K562 (cell line): ENCODE measurements at regions not wholly inside any gene's neighbourhood (a gene's known extent, or its start where the extent isn't known, plus 50 kb on each side); places are given as distances from the start of the nearest gene placed in this dataset.

ENCODE experiments used
- ELF1 ChIP-seq: fragments of 200-800 bp; sonication (Bioruptor generic); IDR thresholded peaks from 2 replicates; pipeline ENCODE4 v1.6.1; 2016; ENCODE audit warnings: missing genetic modification characterization, missing compliant biosample characterization
- NR2F6 ChIP-seq: fragments of 450-650 bp; formaldehyde crosslinking; IDR thresholded peaks from 2 replicates; pipeline ENCODE4 v1.4.0; 2020; ENCODE audit warnings: mild to moderate bottlenecking
- PRMT5 ChIP-seq: sonication (generic); formaldehyde crosslinking; IDR thresholded peaks from 2 replicates; pipeline ENCODE4 v1.5.0; 2020; ENCODE audit warnings: missing genetic modification reagents
- RB1 ChIP-seq: fragments of 450-650 bp; IDR thresholded peaks from 2 replicates; pipeline ENCODE4 v1.6.1; 2017; ENCODE audit warnings: low read depth, mild to moderate bottlenecking
- SRSF1 ChIP-seq: fragments of 200-400 bp; formaldehyde crosslinking; IDR thresholded peaks from 2 replicates; pipeline ENCODE4 v1.6.1; 2017; ENCODE audit warnings: mild to moderate bottlenecking, low read depth, low read length, moderate library complexity
- TAF1 ChIP-seq: IDR thresholded peaks from 2 replicates; pipeline ENCODE4 v1.6.1; 2011; ENCODE audit warnings: mild to moderate bottlenecking, low read length, moderate library complexity; ENCODE audit not compliant: insufficient read depth, control insufficient read depth, severe bottlenecking; ENCODE audit errors: extremely low read depth
- ZFP36 ChIP-seq: fragments of 150-350 bp; IDR thresholded peaks from 2 replicates; pipeline ENCODE4 v1.6.1; 2018; ENCODE audit warnings: low read length, low read depth; ENCODE audit not compliant: partially characterized antibody
- ZNF212 ChIP-seq: fragments of 450-650 bp; formaldehyde crosslinking; IDR thresholded peaks from 2 replicates; pipeline ENCODE4 v1.4.0; 2020; ENCODE audit warnings: mild to moderate bottlenecking
- ZNF354B ChIP-seq: fragments of 250-450 bp; sonication (Bioruptor Pico); IDR thresholded peaks from 2 replicates; pipeline ENCODE4 v1.4.0; 2020
- ZNF407 ChIP-seq: fragments of 450-650 bp; IDR thresholded peaks from 2 replicates; pipeline ENCODE4 v1.6.1; 2016; ENCODE audit warnings: low read depth
- ZNF778 ChIP-seq: fragments of 450-650 bp; formaldehyde crosslinking; IDR thresholded peaks from 2 replicates; pipeline ENCODE4 v1.4.0; 2020; ENCODE audit warnings: mild to moderate bottlenecking, moderate library complexity
- TF ChIP-seq, protein P1 (sequence below): fragments of 450-650 bp; IDR thresholded peaks from 2 replicates; pipeline ENCODE4 v1.6.1; 2014; ENCODE audit warnings: low read depth, mild to moderate bottlenecking, moderate library complexity, borderline replicate concordance

DNA sequence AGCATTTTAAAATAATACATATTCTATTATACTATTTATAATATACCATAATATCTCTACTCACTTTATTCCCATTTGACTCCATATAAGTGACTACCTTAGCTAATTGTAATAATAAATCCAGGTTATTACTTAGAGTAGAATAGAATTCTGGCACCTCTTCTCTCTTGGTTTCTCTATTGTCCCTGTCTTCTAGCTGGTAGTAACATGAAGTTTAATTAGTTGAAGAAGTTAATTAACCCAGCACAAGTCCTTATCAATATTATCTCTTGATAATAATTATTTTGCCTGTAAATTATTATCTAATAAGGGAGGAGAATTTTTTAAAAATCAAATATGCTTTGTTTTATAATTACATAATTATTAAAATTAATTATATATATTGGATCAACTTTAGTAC is 1571.2 kb upstream of the PRR20A start (continued):
- TF ChIP-seq ZNF407 (no peak), ZFP36 (no peak), PRMT5 (CRISPR knock-in tag) (no peak), SRSF1 (no peak), NR2F6 (CRISPR knock-in tag) (no peak), TAF1 (no peak), ZNF354B (no peak), ELF1 (tag) (no peak), ZNF212 (CRISPR knock-in tag) (no peak), ZNF778 (CRISPR knock-in tag) (no peak), RB1 (no peak)
- TF ChIP-seq, protein P1, sequence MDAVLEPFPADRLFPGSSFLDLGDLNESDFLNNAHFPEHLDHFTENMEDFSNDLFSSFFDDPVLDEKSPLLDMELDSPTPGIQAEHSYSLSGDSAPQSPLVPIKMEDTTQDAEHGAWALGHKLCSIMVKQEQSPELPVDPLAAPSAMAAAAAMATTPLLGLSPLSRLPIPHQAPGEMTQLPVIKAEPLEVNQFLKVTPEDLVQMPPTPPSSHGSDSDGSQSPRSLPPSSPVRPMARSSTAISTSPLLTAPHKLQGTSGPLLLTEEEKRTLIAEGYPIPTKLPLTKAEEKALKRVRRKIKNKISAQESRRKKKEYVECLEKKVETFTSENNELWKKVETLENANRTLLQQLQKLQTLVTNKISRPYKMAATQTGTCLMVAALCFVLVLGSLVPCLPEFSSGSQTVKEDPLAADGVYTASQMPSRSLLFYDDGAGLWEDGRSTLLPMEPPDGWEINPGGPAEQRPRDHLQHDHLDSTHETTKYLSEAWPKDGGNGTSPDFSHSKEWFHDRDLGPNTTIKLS, result no peak
- TF ChIP-seq, all 486 proteins: peak for 0
